ENCODE measurements at regions not wholly inside any gene's neighbourhood (a gene's known extent, or its start where the extent isn't known, plus 50 kb on each side); places are given as distances from the start of the nearest gene placed in this dataset.
"Not testable (repeated sequence)": the region's sequence is repeated elsewhere in the genome, so short reads cannot be mapped to it uniquely, and the experiment has no call there.

DNA sequence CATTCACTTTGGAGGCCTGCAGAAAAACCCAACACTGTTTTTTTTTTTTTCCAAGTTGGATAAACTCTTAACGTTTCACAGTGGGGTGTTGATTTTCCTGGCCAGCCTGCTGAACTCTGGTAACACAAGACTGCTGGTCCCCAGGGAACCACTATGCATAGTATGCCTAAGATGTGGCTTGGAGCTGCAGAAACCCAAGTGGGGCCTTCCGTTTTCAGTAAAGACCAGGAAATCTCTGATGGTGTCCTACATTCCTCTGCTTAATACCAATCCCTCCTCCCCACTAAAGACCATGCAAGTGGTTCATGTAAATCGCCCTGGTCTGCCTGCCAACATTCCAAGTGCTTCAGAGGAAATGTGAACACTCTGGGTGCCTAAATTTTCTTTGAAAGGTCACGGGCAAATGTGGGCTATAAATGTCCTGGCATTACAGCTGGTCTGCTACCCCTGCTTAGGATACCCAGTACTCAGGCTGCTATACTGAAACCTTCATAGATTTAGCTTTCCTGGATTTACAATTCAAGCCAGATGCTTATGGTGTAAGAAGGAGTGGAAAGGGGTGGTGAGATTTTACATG lies 615.4 kb downstream of the MAFB start:
- DNase-seq (ENCODE audit: low spot score): no peak

DNA sequence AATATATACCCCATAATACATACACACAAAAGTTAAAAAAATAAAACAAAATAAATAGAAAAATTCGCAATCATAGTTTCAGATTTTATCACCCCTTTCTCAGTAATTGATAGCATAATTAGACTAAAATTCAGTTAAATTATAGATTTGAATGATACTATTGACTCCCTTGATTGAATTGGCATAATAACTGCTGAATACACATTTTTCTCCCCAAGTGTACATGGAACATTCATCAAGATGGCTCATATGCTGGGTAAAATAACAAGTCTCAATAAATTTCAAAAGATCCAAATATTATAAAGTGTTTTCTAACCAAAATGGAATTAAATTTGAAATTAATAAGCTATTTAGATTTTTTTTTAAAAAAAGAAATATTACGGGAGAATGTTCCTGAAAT lies 616.1 kb downstream of the MAFB start:
- no peak for DNase-seq (ENCODE audit: low spot score)

DNA sequence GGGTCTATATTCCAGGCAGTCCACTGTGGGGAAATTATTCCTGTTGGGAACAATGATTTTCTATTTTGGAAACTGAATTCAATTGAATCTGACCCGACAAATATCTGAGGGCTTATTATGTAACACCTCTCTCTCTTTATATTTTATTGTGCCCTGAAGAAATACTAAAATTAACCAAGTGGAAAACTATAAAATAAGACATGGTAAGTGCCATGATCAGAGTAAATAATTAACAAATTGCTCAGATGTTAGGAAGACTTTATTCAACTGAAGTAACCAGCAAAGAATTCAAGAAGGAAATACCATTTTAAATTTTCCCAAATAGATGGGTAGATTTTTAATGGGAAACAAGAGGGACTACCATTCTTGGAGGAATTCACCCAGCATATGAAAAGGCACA lies 632.9 kb downstream of the MAFB start:
- DNase-seq (ENCODE audit: low spot score): no peak

DNA sequence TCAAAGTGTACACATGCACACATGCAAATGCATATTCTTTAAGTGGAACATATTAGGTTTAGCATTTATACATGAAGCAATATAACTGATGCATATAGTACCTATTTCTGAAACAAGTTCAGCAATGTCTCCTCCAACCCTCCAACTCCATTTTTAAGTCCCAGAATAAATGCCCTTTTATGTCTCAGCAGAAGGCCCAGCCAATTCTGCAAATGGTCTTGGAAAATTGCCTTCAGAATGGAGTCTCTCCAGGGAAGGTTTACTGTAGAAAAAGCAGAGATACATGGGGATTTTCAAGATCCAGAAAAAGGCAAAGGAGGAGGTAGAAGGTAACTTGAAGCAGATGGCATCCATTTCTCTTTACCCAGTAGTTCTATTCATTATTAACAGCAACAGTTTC lies 633.3 kb downstream of the MAFB start:
- no peak for DNase-seq (ENCODE audit: low spot score)

DNA sequence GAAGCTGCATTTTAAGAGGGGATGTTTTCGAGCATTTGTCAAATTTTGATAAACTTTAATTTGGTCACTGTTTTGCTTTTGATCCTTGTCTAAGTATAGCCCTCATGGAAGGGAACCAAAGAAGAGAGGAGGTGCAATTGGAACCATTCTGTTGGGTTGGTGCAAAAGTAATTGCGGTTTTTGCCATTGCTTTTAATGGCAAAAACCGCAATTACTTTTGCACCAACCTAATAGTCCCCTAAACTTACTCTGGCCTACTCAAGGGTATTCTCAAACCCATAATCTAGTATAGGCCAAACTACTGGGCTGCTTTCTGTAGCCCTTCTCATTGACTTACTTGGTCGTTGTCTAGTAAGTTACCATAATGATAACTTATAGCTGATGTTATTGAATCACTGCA lies 634.7 kb downstream of the MAFB start:
- DNase-seq (ENCODE audit: low spot score): no peak

DNA sequence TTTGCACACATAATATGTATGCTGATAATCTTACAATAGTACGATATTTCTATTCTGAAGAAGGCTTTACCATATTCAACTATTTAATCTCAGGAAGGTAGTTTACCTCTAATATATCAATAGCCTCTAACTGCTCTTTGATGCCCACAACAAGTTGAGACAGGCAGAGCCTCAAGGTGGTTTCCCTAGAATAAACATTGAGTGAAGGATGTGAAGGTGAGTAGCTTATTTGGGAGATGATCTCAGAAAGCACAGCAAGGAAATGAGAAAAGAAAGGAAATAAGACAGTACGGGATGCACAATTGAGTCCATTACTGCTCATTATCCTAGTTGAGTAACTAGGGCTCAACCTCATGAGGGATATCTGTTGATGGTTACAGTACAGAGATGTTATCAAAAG lies 638.4 kb downstream of the MAFB start:
- DNase-seq (ENCODE audit: low spot score): no peak

DNA sequence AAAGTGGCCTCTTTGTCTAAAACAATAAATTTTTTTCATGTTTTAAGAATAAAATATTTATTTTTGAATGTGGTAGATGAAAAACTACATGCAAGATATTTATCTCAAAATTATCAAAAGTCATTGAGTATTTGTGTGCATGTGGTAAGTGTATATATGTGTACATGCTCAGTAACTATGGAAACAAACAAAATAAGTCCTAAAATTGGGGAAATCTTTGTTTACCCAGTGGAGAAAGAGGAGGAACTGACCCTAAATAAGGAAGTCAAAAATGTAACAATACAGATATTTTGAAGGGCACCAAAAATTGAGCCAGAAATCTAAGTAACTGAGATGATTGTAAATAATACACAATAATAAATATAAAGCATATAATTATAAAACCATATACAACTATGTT lies 639.2 kb downstream of the MAFB start:
- DNase-seq (ENCODE audit: low spot score): no peak

DNA sequence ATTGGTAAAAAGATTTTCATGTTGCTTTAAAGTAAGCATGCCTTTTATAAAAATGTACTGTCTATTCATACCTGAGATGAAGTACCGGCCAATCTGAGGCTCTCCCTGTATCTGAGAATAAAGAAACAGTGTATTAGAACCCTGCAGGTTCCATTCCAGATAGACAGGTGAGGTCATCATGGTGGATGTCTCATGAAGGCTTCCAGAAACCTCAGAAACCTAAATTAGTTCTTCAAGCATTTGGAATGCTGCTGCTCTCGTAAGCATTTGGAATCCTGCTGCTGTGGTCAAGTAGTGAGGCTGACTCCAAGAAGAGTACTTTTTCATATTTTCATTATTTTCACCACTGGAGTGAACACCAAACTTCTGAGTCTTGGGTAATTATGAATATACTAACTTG lies 642.3 kb downstream of the MAFB start:
- no peak for DNase-seq (ENCODE audit: low spot score)

DNA sequence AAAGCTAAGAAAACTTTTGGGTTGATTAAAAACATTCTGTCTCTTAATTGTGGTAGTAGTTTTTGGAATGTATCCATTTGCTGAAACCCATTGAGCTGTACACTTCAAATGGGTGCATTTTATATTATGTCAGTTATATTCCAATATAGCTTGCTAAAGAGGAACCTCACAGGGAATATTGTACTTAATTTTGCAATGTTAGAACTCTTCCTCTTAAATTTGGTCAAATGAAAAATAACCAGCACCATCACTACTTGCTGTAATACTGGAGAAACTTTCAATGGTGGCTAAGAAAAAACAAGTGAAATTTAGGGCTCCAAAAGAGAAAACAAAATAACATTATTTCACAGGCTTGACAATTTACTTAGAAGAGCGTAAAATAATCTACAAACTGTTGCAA lies 651.5 kb downstream of the MAFB start:
- DNase-seq (ENCODE audit: low spot score): no peak

DNA sequence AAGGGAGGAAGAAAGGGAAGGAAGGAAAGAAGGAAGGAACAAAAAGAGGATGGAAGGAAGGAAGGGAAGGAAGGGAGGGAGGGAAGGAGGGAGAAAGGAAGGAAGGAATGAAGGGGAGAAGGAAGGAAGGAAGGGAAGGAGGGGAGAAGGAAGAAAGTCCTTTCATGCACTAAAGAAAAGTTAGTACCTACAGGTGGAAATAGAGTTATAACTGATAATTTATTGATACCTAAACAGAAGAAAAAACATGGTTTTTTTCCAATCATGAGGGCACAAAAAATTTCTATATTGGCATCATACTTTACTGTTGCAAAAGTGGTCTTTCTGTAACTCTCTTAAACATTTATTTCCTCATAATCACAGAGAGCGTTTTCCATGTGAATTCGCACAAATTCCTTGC lies 659.4 kb downstream of the MAFB start:
- no peak for DNase-seq (ENCODE audit: low spot score)

DNA sequence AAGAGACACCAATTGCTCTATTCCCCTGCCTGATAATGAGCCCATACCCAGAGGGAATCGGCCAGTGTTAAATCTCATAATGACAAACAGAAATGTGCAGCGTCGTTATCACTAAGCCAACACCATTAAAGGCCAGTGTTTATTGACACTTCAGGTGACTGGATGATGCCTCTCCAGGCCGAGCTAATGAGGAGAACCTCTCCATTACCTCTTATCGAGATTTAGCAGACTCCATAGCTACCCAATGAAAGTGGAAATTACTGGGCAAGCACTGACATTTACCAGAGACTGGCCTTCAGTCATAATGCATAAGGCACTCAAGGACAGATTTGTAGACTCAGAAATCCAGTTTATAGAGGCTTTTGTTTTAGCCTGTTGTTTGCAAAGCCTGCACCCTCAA lies 669.5 kb downstream of the MAFB start:
- DNase-seq (ENCODE audit: low spot score): no peak

DNA sequence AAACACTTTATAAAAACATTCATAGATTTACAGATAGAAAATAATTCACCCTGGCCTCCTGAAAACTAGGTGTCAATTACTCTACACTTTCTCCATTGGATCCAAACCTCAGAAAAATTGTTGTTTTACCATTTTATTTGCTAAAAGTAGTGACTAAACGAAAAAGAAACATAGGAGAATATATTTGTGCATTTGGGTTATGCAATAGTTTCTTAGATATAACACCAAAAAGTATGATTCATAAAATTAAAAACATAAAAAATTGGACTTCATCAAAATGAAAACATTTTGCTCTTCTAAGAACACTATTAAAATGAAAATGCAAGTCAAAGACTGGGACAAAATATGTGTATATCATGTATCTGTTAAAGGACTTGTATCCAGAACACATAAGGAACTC lies 671.3 kb downstream of the MAFB start:
- DNase-seq (ENCODE audit: low spot score): no peak

DNA sequence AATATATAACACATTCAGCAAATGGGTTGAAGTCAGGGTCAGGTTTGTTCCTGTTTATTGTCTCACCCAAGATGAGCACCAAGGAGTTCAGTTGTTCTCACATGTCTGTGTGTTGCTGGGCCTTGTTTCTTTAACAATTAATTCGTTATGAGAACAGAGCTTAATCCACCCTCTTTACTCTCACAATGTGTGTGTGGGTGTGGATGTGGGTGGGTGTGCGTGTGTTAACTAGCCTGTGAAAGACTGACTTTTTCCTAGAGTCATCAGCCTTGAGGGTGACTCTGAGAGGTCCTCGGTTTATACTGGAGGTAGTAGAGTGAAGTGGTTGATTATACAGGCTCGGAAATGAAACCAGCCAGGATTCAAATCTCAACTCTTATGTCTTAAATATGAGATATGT lies 672.1 kb downstream of the MAFB start:
- no peak for DNase-seq (ENCODE audit: low spot score)

DNA sequence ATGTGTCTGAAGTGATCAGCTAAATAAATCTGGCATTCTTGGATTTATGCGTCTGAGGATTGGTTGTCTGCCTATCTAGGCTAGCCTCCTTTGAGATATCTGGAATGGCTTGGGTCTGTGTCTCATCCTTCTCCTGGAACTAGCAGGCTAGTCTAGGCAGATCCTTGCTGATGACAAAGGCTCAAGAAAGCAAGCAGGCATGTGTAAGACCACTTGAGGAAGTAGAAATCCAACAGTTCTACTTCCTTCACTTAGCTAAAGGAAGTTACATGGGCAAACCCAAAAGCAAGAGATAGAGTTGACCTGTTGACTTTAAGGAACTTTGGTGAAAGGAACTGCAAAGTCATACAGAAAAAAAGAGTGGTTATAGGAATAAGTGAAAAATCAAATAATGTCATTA lies 672.6 kb downstream of the MAFB start:
- no peak for DNase-seq (ENCODE audit: low spot score)

DNA sequence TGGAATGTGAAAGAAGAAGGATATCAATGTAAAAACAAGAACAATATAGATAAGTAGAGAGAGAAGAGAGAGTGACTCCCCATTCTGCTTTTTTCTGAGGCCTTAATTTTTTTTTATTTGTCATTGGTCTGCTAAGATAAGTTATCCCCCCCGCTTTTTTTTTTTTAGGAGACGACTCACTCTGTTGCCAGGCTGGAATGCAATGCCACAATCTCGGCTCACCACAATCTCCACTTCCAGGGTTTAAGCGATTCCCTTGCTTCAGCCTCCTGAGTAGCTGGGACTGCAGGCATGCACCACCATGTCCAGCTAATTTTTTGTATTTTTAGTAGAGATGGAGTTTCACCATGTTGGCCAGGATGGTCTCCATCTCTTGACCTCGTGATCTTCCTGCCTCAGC lies 677.0 kb downstream of the MAFB start:
- not testable (repeated sequence) for DNase-seq (ENCODE audit: low spot score)

DNA sequence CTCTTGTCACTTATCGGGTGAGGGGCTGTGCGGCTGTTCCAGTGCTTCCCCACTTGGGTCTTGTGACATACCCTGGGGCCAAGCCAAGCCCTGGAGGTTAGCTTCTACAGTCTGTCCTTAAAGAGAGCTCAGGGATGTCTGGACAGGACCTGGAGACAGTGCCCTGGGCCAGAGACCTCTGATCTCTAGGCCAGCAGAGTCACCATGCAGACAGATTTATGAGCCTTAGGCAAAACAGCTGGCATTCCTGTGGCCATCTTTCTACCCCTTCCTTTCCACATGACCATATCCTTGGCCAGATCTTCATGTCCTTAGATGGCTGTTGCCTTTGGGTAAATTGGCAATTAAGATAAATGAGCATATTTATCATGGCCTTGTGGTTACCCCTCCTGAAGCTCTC lies 678.6 kb downstream of the MAFB start:
- DNase-seq (ENCODE audit: low spot score): no peak

DNA sequence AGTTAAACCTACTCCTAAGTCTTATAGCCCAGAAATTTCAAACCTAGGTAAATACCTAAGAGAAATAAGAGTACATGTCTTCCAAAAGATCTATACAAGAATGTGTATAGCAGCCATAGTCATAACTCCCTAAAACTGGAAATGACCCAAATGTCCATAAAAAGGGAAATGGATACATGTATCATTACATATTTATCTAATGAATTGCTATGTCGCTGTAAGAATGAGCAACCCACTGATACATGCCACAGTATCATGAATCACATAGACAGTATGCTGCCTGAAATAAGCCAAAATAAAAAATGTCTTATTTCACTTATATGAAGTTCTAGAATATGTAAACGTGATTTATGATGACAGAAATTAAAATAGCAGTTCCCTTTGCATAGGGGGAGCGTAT lies 679.5 kb downstream of the MAFB start:
- DNase-seq (ENCODE audit: low spot score): peak; percentile 4

DNA sequence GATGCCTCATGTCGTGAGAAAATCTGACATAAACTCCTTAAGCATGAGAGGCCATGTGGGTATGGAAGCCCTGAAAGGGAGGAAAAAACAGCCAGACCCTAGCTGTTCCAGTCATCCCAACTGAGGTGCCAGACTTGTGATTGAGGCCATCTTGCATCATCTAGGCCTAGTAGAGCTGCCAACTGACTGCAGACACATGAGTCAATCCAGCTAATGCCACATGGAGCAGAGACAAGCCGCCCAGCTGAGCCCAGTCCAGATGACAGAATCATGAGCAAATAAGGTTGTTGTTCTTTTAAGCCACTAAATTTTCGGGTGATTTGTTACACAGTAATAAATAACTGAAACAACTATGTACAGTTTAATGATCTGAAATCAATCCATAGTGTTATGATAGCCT lies 680.9 kb downstream of the MAFB start:
- no peak for DNase-seq (ENCODE audit: low spot score)

DNA sequence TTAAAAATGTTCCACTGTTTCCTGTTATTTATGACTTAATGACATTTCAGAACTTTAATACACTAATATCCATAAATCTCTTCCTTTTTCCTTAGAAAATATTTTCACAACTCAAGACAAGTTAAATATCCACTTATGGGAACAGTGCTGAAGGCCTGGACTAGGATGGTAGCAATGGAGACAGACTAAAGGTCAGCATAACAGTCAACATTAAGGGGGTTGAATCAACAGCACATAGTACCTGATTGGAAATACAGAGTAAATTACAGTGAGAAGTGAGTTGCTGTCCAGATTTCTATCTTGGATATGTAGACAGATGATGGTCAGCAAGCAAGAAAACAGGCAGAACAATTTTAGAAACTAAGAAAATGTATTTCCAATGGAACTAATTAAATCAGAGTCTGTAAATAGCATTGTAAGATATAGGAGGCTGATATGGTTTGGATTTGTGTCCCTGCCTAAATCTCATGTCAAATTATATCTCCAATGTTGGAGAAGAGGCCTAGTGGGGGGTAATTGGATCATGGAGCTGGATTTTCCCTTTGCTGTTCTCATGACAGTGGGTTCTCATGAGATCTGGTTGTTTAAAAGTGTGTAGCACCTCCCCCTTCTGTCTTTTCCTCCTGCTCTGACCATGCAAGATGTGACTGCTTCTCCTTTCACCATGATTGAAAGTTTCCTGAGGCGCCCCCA lies 682.7 kb downstream of the MAFB start:
- DNase-seq (ENCODE audit: low spot score): no peak

DNA sequence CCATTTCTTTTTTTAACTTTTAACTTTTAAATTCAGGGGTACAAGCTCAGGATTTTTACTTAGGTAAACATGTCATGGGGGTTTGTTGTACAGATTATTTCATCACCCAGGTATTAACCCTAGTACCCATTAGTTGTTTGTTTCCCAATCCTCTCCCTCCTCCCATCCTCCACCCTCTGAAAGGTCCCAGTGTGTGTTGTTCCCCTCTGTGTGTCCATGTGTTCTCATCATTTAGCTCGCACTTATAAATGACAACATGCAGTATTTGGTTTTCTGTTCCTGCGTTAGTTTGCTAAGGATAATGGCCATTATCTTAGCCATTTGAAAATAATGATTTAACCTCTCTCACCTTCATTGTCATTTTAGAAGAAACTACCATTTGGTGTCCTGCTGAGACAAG lies 684.9 kb downstream of the MAFB start:
- not testable (repeated sequence) for DNase-seq (ENCODE audit: low spot score)

DNA sequence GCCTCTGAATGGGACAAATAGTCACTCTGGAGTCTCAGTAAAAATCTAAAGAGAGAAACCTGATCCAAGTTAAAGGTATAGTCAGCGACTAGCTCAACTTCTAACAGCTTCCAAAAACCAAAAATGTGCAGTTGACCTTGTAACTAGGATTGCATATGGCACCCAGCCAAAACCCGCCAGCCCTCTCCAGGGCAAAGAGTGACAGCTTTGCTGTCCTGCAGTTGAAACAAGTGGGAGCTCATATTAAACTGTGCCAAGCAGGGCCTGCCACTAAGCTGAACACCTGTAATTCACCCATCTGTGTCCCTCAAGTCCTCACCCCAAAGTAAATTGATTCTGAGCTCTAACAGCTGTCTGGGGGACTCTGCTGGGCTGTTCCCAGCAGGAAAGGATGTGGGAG lies 695.3 kb downstream of the MAFB start:
- DNase-seq (ENCODE audit: low spot score): no peak

DNA sequence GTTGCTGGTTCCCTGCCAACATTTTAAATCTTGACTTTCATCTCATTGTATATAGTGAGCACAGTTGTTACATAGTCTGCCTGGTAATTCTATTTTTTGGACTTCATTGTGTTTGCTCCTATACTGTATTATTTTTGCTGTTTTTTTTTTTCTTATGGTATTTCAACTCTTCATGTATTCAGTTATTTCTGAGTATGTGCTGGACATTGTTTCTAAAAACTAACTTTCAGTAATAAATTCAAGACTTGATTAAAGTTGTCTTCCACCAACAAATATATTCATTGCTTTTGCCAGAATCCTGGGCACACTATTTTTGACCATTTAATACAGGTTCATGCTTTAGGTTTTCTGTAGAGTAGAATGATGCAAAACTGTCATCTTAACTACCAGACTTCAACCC lies 698.3 kb downstream of the MAFB start:
- DNase-seq (ENCODE audit: low spot score): no peak

DNA sequence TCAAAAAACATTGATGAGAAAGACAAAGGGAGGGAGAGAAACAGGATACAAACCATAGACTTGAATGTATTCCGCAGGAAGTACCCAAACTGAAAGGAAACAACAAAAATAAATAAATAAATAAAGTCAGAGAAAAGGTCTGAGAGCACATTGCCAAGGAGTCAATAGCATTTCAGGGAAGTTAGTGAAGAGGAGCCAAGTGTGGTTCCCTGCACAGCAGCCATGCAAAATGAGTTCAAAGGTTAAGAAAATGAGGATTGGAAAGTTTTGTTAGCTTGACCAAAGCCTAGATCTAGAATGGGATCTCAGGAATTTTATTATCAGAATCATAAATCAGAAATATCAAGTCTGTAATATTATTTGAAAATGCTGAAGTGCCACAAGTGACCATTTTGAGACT lies 700.0 kb downstream of the MAFB start:
- no peak for DNase-seq (ENCODE audit: low spot score)

DNA sequence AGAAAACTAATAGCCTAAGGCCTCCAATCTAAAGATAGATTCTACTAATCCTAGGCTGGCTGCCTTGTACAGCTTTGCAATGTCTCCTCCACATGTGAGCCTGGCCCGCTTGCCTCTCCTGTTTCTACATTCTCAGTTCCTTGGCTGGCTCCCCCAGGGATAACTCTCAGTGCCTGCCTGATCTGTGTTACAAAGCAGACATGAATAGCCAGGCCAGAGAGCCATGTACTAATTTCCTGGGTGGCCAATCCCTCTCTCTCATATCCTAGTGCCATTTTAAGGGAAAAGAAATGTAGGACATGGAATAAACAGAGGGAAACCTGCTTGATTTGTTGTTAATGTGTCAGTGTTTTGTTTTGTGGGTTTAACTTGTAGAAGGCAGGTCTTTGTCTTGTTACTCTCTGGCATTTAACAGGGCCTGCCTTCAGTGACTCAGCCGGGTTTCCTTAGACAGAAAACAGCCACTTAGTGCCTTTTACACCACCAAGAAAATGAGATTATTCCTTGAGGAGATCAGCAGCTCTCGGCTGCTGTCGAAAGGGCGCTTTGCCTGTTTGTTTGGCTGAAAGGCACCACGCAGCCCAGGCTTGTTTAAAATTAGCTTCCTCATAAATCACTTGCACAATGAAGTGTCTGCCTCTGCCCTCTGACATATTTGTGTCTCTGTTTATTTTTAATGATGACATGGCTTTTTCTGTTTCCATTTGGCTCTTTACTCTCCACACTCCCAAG lies 702.7 kb downstream of the MAFB start:
- peak; percentile 9 for DNase-seq (ENCODE audit: low spot score)

Measured in hepatic stellate cell (primary cell).